Hepatocyte (in vitro differentiated cells): ENCODE measurements at regions not wholly inside any gene's neighbourhood (a gene's known extent, or its start where the extent isn't known, plus 50 kb on each side); places are given as distances from the start of the nearest gene placed in this dataset.
"Not testable (repeated sequence)": the region's sequence is repeated elsewhere in the genome, so short reads cannot be mapped to it uniquely, and the experiment has no call there.

Experiments used
- DNase-seq: peaks from one replicate; pipeline ENCODE4 v3.0.0-alpha.2; 2016; ENCODE audit warnings: low spot score
- H2AFZ ChIP-seq: fragments of 200-600 bp; sonication (generic); 2 replicates; pipeline ENCODE4 v1.6.0; 2016; ENCODE audit warnings: antibody characterized with exemption, mild to moderate bottlenecking
- H3K27ac ChIP-seq: fragments of 200-600 bp; sonication (generic); 2 replicates; pipeline ENCODE4 v1.5.1; 2016; ENCODE audit warnings: mild to moderate bottlenecking
- H3K27me3 ChIP-seq: fragments of 200-600 bp; sonication (generic); 2 replicates; pipeline ENCODE4 v1.6.1; 2016
- H3K36me3 ChIP-seq: fragments of 200-600 bp; sonication (generic); replicated peaks from 2 replicates; pipeline ENCODE4 v1.5.1; 2016; ENCODE audit warnings: low read depth; ENCODE audit not compliant: insufficient read depth
- H3K4me1 ChIP-seq: fragments of 200-600 bp; sonication (generic); 2 replicates; pipeline ENCODE4 v1.5.1; 2016; ENCODE audit warnings: mild to moderate bottlenecking, moderate library complexity; ENCODE audit not compliant: insufficient read depth
- H3K4me2 ChIP-seq: fragments of 200-600 bp; sonication (generic); 2 replicates; pipeline ENCODE4 v1.6.0; 2016
- H3K4me3 ChIP-seq: fragments of 200-600 bp; sonication (generic); 2 replicates; pipeline ENCODE4 v1.5.1; 2016; ENCODE audit warnings: mild to moderate bottlenecking
- H3K79me2 ChIP-seq: fragments of 200-600 bp; sonication (generic); 2 replicates; pipeline ENCODE4 v1.6.0; 2017; ENCODE audit warnings: mild to moderate bottlenecking
- H3K9me2 ChIP-seq: fragments of 200-600 bp; sonication (generic); replicated peaks from 2 replicates; pipeline ENCODE4 v1.6.0; 2017; ENCODE audit warnings: mild to moderate bottlenecking; ENCODE audit not compliant: insufficient read depth
- H3K9me3 ChIP-seq: fragments of 200-600 bp; sonication (generic); 2 replicates; pipeline ENCODE4 v1.5.1; 2016; ENCODE audit warnings: low read depth, mild to moderate bottlenecking
- H4K20me1 ChIP-seq: fragments of 200-600 bp; sonication (generic); 2 replicates; pipeline ENCODE4 v1.6.0; 2016; ENCODE audit warnings: mild to moderate bottlenecking; ENCODE audit not compliant: insufficient read depth, poor library complexity, severe bottlenecking
- WGBS: methylation state at CpG from one replicate; pipeline ENCODE4 v1.1.6; 2016; ENCODE audit warnings: low lambda C conversion rate; ENCODE audit errors: missing lambda C conversion rate; 5-methylcytosine and 5-hydroxymethylcytosine counted together

- WGBS: 61% methylated on average over 3 of the region's 3 CpGs
- H3K27me3 ChIP-seq, H3K36me3 ChIP-seq, H3K27ac ChIP-seq, H3K79me2 ChIP-seq, H3K9me2 ChIP-seq, H2AFZ ChIP-seq, H3K9me3 ChIP-seq, H3K4me1 ChIP-seq, H3K4me3 ChIP-seq, H4K20me1 ChIP-seq, H3K4me2 ChIP-seq, DNase-seq: not testable (repeated sequence)
These were observed 143.4 kb downstream of the PPIAL4A start for GRCh38 chr1:121032878-121033494.

- DNase-seq, H3K36me3 ChIP-seq, H3K4me1 ChIP-seq, H4K20me1 ChIP-seq, H2AFZ ChIP-seq, H3K79me2 ChIP-seq, H3K27ac ChIP-seq, H3K9me3 ChIP-seq, H3K27me3 ChIP-seq, H3K4me3 ChIP-seq, H3K9me2 ChIP-seq, H3K4me2 ChIP-seq: not testable (repeated sequence)
- WGBS: no CpG with 5 or more reads among the region's 4 CpGs
These were observed 147.2 kb downstream of the PPIAL4A start for GRCh38 chr1:121036792-121037191.

GRCh38 chr1:121040974-121041373, 143.2 kb downstream of the FAM72B start:
- not testable (repeated sequence) for H3K9me3 ChIP-seq, H2AFZ ChIP-seq, H3K36me3 ChIP-seq, DNase-seq, H3K9me2 ChIP-seq, H3K4me2 ChIP-seq, H3K27ac ChIP-seq, H3K79me2 ChIP-seq, H3K4me1 ChIP-seq, H4K20me1 ChIP-seq, H3K4me3 ChIP-seq, H3K27me3 ChIP-seq
- no CpG with 5 or more reads among the region's 4 CpGs for WGBS

- H2AFZ ChIP-seq, H3K27ac ChIP-seq, H3K9me3 ChIP-seq, H3K4me1 ChIP-seq, H4K20me1 ChIP-seq, H3K27me3 ChIP-seq, DNase-seq, H3K36me3 ChIP-seq, H3K4me2 ChIP-seq, H3K79me2 ChIP-seq, H3K9me2 ChIP-seq, H3K4me3 ChIP-seq: not testable (repeated sequence)
- 100% methylated on average over 3 of the region's 3 CpGs for WGBS
These were observed 142.6 kb downstream of the FAM72B start for GRCh38 chr1:121041497-121041896.

- not testable (repeated sequence) for H3K9me3 ChIP-seq, H3K9me2 ChIP-seq
- 80% methylated on average over 2 of the region's 2 CpGs for WGBS
These were observed 141.3 kb downstream of the FAM72B start for GRCh38 chr1:121042882-121043281.

GRCh38 chr1:121048293-121048752, 135.8 kb downstream of the FAM72B start:
- not testable (repeated sequence) for H3K79me2 ChIP-seq, H3K36me3 ChIP-seq, H4K20me1 ChIP-seq, H3K4me3 ChIP-seq, H2AFZ ChIP-seq, H3K4me2 ChIP-seq, H3K4me1 ChIP-seq, H3K9me2 ChIP-seq, H3K9me3 ChIP-seq, H3K27me3 ChIP-seq, DNase-seq, H3K27ac ChIP-seq
- WGBS: 13% methylated on average over 20 of the region's 21 CpGs

More at GRCh38 chr1:121042882-121043281, 141.3 kb downstream of the FAM72B start:
- H4K20me1 ChIP-seq, H3K4me2 ChIP-seq, H3K79me2 ChIP-seq, H3K27me3 ChIP-seq, H3K36me3 ChIP-seq, H3K27ac ChIP-seq, DNase-seq, H2AFZ ChIP-seq, H3K4me1 ChIP-seq, H3K4me3 ChIP-seq: not testable (repeated sequence)

GRCh38 chr1:121048769-121049443, 135.2 kb downstream of the FAM72B start:
- H2AFZ ChIP-seq, H3K36me3 ChIP-seq, H3K9me3 ChIP-seq, H4K20me1 ChIP-seq, H3K79me2 ChIP-seq, H3K27ac ChIP-seq, DNase-seq, H3K4me3 ChIP-seq, H3K27me3 ChIP-seq, H3K4me1 ChIP-seq, H3K9me2 ChIP-seq, H3K4me2 ChIP-seq: not testable (repeated sequence)
- 25% methylated on average over 8 of the region's 13 CpGs for WGBS

GRCh38 chr1:121050097-121050496, 134.0 kb downstream of the FAM72B start:
- H4K20me1 ChIP-seq, H3K79me2 ChIP-seq, H3K4me3 ChIP-seq, H2AFZ ChIP-seq, H3K27me3 ChIP-seq, H3K4me2 ChIP-seq, H3K4me1 ChIP-seq, H3K27ac ChIP-seq, H3K36me3 ChIP-seq, H3K9me3 ChIP-seq, DNase-seq, H3K9me2 ChIP-seq: not testable (repeated sequence)
- 95% methylated on average over 5 of the region's 5 CpGs for WGBS

GRCh38 chr1:121051161-121051790, 132.9 kb downstream of the FAM72B start:
- H2AFZ ChIP-seq, H3K9me2 ChIP-seq, H4K20me1 ChIP-seq, H3K9me3 ChIP-seq, DNase-seq, H3K36me3 ChIP-seq, H3K4me1 ChIP-seq, H3K79me2 ChIP-seq, H3K4me3 ChIP-seq, H3K27me3 ChIP-seq, H3K27ac ChIP-seq: not testable (repeated sequence)
- 17% methylated on average over 11 of the region's 40 CpGs for WGBS
- peak overlapping the region; percentile 44 for H3K4me2 ChIP-seq
